NCI-H1105 treated with DMSO at 0.1 percent for 48 hours (cell line): ENCODE measurements at regions not wholly inside any gene's neighbourhood (a gene's known extent, or its start where the extent isn't known, plus 50 kb on each side); places are given as distances from the start of the nearest gene placed in this dataset.
A peak's percentile ranks its signal among the peaks of the same experiment; 100 is the strongest.
"Not testable (repeated sequence)": the region's sequence is repeated elsewhere in the genome, so short reads cannot be mapped to it uniquely, and the experiment has no call there.

ENCODE experiments used
- DNase-seq: peaks from one replicate; lab custom pipeline; 2025; lab: John Stamatoyannopoulos, UW

GRCh38 chr11:22920939-22921565 is 60.8 kb upstream of the CCDC179 start:
- DNase-seq, result peak; percentile 55

GRCh38 chr11:22922672-22923071 is 62.4 kb upstream of the CCDC179 start:
- DNase-seq, result no peak

- DNase-seq, result no peak
These were observed 63.3 kb upstream of the CCDC179 start for GRCh38 chr11:22923561-22923960.

- no peak for DNase-seq
These were observed 66.1 kb upstream of the CCDC179 start for GRCh38 chr11:22926341-22926740.

GRCh38 chr11:22927793-22928192 is 67.5 kb upstream of the CCDC179 start:
- no peak for DNase-seq

GRCh38 chr11:22928207-22928917 is 68.1 kb upstream of the CCDC179 start:
- no peak for DNase-seq

- DNase-seq, result no peak
These were observed 70.7 kb upstream of the CCDC179 start for GRCh38 chr11:22930816-22931594.

GRCh38 chr11:22938691-22939090 is 78.4 kb upstream of the CCDC179 start:
- DNase-seq, result no peak

GRCh38 chr11:22941544-22941943 is 81.3 kb upstream of the CCDC179 start:
- DNase-seq, result not testable (repeated sequence)

GRCh38 chr11:22957786-22958185 is 97.5 kb upstream of the CCDC179 start:
- no peak for DNase-seq

GRCh38 chr11:22974251-22974650 is 114.0 kb upstream of the CCDC179 start:
- no peak for DNase-seq

GRCh38 chr11:22976146-22976545 is 115.9 kb upstream of the CCDC179 start:
- DNase-seq, result no peak

GRCh38 chr11:22982903-22983302 is 122.6 kb upstream of the CCDC179 start:
- DNase-seq, result no peak

GRCh38 chr11:22984045-22984444 is 123.8 kb upstream of the CCDC179 start:
- no peak for DNase-seq

- no peak for DNase-seq
These were observed 129.1 kb upstream of the CCDC179 start for GRCh38 chr11:22989371-22989770.

- no peak for DNase-seq
These were observed 130.9 kb upstream of the CCDC179 start for GRCh38 chr11:22991196-22991595.

GRCh38 chr11:23006730-23007129 is 146.5 kb upstream of the CCDC179 start:
- no peak for DNase-seq

GRCh38 chr11:23010790-23011335 is 150.6 kb upstream of the CCDC179 start:
- DNase-seq, result no peak

- no peak for DNase-seq
These were observed 152.7 kb upstream of the CCDC179 start for GRCh38 chr11:23012930-23013329.

GRCh38 chr11:23013509-23013908 is 153.2 kb upstream of the CCDC179 start:
- DNase-seq, result no peak

- DNase-seq, result peak; percentile 28
These were observed 161.1 kb upstream of the CCDC179 start for GRCh38 chr11:23021287-23021863.

GRCh38 chr11:23022854-23023253 is 162.6 kb upstream of the CCDC179 start:
- DNase-seq, result no peak
